Uterus (tissue), 3 donors: ENCODE measurements at regions not wholly inside any gene's neighbourhood (a gene's known extent, or its start where the extent isn't known, plus 50 kb on each side); places are given as distances from the start of the nearest gene placed in this dataset.

Source experiments
- DNase-seq, 2 donors: peaks; one replicate each; pipeline ENCODE4 v3.0.0-alpha.2; 2019 to 2020
- H3K27ac ChIP-seq, 2 donors: fragments of 200-600 bp; sonication (generic); 1 replicate in 1 of 2; 2 replicates in 1 of 2; pipeline ENCODE4 v1.5.1; 2016 to 2018
- H3K27me3 ChIP-seq, 2 donors: fragments of 200-600 bp; sonication (generic); one replicate each; pipeline ENCODE4 v1.5.1; 2018 to 2019; ENCODE audit warnings: control low read depth in 1 of 2
- H3K36me3 ChIP-seq, 2 donors: fragments of 200-600 bp; sonication (generic); one replicate each; pipeline ENCODE4 v1.5.1; 2019; ENCODE audit warnings: control low read depth in 1 of 2
- H3K4me1 ChIP-seq, 2 donors: fragments of 200-600 bp; sonication (generic); one replicate each; pipeline ENCODE4 v1.5.1; 2018 to 2019; ENCODE audit warnings: control low read depth in 1 of 2
- H3K4me3 ChIP-seq, 2 donors: fragments of 200-600 bp; sonication (generic); 1 replicate in 1 of 2; 2 replicates in 1 of 2; pipeline ENCODE4 v1.5.1; 2018 to 2019; ENCODE audit warnings: mild to moderate bottlenecking in 1 of 2
- H3K9me3 ChIP-seq, 2 donors: fragments of 200-600 bp; sonication (generic); one replicate each; pipeline ENCODE4 v1.5.1; 2019; ENCODE audit warnings: control low read depth in 1 of 2
- POLR2A ChIP-seq, 2 donors: fragments of 450-650 bp; IDR thresholded peaks; one replicate each; pipeline ENCODE4 v1.6.1; 2016; ENCODE audit warnings: antibody characterized with exemption in 2 of 2, mild to moderate bottlenecking in 1 of 2, moderate library complexity in 1 of 2
- intact Hi-C: fragments of 100-400 bp; cut with DNase I; formaldehyde crosslinking; loops from one replicate; pipeline ENCODE4 v1.15.1; 2023; ENCODE audit warnings: low total_unique reads
- TF ChIP-seq, protein P1 (sequence below), 4 experiments: fragments of 200-600 bp in 2 of 4; fragments of 450-650 bp in 2 of 4; sonication (generic) in 2 of 4; IDR thresholded peaks; one replicate each; pipeline ENCODE4 v1.5.1; 2016 to 2019; ENCODE audit warnings: antibody characterized with exemption in 4 of 4, mild to moderate bottlenecking in 2 of 4, moderate library complexity in 1 of 4
- donor health status: DM: yes; HTN: yes; CAD: no.

DNA sequence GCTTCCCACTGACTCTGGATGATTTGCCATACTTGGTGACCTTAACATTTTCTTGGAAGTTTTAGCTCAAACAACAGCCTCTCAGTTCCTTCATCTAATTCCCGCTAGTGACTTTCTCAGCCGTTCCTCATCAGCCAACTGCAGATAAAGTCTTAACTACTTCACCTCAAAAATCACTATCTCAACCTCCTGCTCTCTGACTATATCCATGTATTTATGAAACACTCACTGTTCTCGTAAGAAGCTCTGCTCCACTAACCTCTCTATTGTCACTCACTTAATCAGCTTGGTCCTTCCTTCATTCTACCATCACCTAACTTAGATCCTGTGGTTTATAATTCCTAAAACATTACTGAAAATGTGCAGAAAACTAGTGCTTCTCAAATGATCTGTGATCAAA, 1551.6 kb downstream of the MRPL39 start:
- intact Hi-C loops = no loop called here
- Histone ChIP-seq H3K4me3 (no peak overlapping the region), H3K27ac (no peak overlapping the region), H3K9me3 (no peaks in the 10 kb centered on the region), H3K4me1 (no peaks in the 10 kb centered on the region), H3K36me3 (no peaks in the 10 kb centered on the region), H3K27me3 (no peaks in the 10 kb centered on the region)
- DNase-seq = no peak
- TF ChIP-seq, protein P1, sequence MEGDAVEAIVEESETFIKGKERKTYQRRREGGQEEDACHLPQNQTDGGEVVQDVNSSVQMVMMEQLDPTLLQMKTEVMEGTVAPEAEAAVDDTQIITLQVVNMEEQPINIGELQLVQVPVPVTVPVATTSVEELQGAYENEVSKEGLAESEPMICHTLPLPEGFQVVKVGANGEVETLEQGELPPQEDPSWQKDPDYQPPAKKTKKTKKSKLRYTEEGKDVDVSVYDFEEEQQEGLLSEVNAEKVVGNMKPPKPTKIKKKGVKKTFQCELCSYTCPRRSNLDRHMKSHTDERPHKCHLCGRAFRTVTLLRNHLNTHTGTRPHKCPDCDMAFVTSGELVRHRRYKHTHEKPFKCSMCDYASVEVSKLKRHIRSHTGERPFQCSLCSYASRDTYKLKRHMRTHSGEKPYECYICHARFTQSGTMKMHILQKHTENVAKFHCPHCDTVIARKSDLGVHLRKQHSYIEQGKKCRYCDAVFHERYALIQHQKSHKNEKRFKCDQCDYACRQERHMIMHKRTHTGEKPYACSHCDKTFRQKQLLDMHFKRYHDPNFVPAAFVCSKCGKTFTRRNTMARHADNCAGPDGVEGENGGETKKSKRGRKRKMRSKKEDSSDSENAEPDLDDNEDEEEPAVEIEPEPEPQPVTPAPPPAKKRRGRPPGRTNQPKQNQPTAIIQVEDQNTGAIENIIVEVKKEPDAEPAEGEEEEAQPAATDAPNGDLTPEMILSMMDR (IDR thresholded peaks at IDR 0.05) = no peak
- no peak for TF ChIP-seq POLR2A (IDR thresholded peaks at IDR 0.05)

- no peaks in the 10 kb centered on the region for H3K36me3 ChIP-seq
- intact Hi-C loops = no loop called here
- H3K27ac ChIP-seq = no peak overlapping the region
- H3K27me3 ChIP-seq = no peaks in the 10 kb centered on the region
- no peaks in the 10 kb centered on the region for H3K4me1 ChIP-seq
- H3K4me3 ChIP-seq = no peak overlapping the region
- DNase-seq = no peak
- TF ChIP-seq, protein P1 (IDR thresholded peaks at IDR 0.05) = no peak
- TF ChIP-seq POLR2A (IDR thresholded peaks at IDR 0.05) = no peak
- no peaks in the 10 kb centered on the region for H3K9me3 ChIP-seq
Measured at GRCh38 chr21:24050231-24050630, 1557.0 kb downstream of the MRPL39 start.

- H3K4me3 ChIP-seq = no peak overlapping the region
- no peaks in the 10 kb centered on the region for H3K4me1 ChIP-seq
- H3K9me3 ChIP-seq = no peaks in the 10 kb centered on the region
- H3K36me3 ChIP-seq = no peaks in the 10 kb centered on the region
- no peak for TF ChIP-seq POLR2A (IDR thresholded peaks at IDR 0.05)
- TF ChIP-seq, protein P1 (IDR thresholded peaks at IDR 0.05) = no peak
- no peaks in the 10 kb centered on the region for H3K27me3 ChIP-seq
- DNase-seq = no peak
- H3K27ac ChIP-seq = no peak overlapping the region
- intact Hi-C loops = no loop called here
Measured at GRCh38 chr21:24046829-24047443, 1560.3 kb downstream of the MRPL39 start.

GRCh38 chr21:24045775-24046215, 1561.5 kb downstream of the MRPL39 start:
- Histone ChIP-seq H3K36me3 (no peaks in the 10 kb centered on the region), H3K9me3 (no peaks in the 10 kb centered on the region), H3K4me1 (no peaks in the 10 kb centered on the region), H3K27ac (no peak overlapping the region), H3K4me3 (no peak overlapping the region), H3K27me3 (no peaks in the 10 kb centered on the region)
- DNase-seq = peak; percentile 40 to 49
- TF ChIP-seq, protein P1 (IDR thresholded peaks at IDR 0.05) = peak in 2 of 4 experiments; percentile 24 to 26
- no peak for TF ChIP-seq POLR2A (IDR thresholded peaks at IDR 0.05)
- intact Hi-C loops = no loop called here

GRCh38 chr21:24045373-24045772, 1561.9 kb downstream of the MRPL39 start:
- Histone ChIP-seq H3K27me3 (no peaks in the 10 kb centered on the region), H3K4me1 (no peaks in the 10 kb centered on the region), H3K36me3 (no peaks in the 10 kb centered on the region), H3K9me3 (no peaks in the 10 kb centered on the region), H3K4me3 (no peak overlapping the region), H3K27ac (no peak overlapping the region)
- no peak for DNase-seq
- intact Hi-C loops = no loop called here
- TF ChIP-seq, protein P1 (IDR thresholded peaks at IDR 0.05) = no peak
- no peak for TF ChIP-seq POLR2A (IDR thresholded peaks at IDR 0.05)
